GM12873 (cell line): ENCODE measurements at regions not wholly inside any gene's neighbourhood (a gene's known extent, or its start where the extent isn't known, plus 50 kb on each side); places are given as distances from the start of the nearest gene placed in this dataset.

Source experiments
- TF ChIP-seq, protein P1 (sequence below): IDR thresholded peaks from 2 replicates; pipeline ENCODE4 v1.5.1; 2012; ENCODE audit warnings: low read depth, mild to moderate bottlenecking, moderate library complexity, low read length, control low read depth; ENCODE audit not compliant: insufficient read depth; ENCODE audit errors: missing control alignments

DNA sequence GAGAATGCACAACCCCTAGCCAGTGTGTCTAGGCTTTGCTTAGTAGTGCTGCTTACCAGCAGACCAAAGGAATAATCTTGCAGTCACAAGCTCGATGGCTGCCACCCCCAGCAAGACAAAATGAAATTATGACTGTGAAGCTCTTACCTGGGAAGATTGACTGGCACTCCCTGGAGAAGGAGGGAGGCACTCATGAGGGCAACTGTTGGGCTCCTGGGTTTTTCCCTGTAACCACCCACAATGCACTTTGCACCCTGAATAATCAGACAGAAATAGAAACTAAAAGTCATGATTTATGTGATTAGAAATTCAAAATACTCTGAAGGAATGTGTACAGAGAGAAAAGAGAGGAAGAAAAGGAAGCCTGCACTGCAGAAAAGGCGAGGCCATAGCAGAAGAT, 144.3 kb upstream of the DGKB start:
- TF ChIP-seq, protein P1, sequence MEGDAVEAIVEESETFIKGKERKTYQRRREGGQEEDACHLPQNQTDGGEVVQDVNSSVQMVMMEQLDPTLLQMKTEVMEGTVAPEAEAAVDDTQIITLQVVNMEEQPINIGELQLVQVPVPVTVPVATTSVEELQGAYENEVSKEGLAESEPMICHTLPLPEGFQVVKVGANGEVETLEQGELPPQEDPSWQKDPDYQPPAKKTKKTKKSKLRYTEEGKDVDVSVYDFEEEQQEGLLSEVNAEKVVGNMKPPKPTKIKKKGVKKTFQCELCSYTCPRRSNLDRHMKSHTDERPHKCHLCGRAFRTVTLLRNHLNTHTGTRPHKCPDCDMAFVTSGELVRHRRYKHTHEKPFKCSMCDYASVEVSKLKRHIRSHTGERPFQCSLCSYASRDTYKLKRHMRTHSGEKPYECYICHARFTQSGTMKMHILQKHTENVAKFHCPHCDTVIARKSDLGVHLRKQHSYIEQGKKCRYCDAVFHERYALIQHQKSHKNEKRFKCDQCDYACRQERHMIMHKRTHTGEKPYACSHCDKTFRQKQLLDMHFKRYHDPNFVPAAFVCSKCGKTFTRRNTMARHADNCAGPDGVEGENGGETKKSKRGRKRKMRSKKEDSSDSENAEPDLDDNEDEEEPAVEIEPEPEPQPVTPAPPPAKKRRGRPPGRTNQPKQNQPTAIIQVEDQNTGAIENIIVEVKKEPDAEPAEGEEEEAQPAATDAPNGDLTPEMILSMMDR: no peak

DNA sequence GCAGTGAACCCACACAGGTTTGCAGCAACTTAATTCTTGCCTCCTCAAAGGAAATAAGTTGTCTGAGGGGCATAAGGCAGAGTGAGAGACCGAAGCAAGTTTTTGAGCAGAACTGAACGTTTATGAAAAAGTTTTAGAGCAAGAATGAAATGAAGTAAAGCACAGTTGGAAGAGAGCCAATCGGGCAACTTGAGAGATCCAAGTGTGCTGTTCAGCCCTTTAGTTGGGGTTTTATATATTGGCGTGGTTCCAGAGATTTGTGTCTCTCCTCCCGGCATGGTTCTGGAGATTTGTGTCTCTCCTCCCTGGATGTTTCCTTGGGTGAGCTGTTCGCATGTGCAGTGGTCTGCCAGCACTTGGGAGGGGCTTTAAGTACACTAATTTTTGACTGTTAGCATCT, 141.4 kb upstream of the DGKB start:
- TF ChIP-seq, protein P1: no peak

DNA sequence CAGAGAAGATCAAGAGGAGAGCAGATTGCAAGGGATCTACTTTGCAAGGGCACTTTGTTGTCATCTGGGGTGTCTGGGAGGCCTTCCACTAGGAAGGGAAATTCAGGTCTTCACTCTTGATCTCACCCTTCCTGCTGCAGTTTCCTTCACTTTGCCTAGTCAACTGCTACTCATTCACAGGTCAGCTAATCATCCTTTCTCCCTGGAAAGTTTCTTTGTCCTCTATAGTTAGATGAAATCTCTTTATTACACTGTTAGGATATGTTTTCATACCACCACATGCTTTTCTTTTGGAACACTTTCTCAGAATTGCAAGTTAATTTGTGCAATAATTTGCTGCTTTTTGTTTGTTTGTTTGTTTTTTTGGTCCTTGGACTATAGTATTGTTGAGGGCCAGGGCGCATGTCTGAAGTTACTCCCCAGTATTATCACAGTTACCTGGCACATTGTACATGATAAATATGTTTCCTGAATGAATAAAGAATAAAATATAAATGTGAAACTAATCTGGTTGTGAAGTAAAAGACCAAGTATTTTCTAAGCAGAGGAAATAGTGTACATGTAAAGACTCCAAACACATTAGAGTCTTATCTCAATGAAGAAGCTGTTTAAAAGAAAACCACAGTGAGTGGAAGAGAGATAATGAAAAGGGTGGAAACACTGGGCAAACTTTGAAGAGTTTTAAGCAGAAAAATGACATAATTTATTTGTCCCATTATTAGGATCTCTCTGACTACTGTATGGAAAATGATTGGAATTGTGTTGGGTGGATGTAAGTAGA, 139.9 kb upstream of the DGKB start:
- TF ChIP-seq, protein P1: no peak

DNA sequence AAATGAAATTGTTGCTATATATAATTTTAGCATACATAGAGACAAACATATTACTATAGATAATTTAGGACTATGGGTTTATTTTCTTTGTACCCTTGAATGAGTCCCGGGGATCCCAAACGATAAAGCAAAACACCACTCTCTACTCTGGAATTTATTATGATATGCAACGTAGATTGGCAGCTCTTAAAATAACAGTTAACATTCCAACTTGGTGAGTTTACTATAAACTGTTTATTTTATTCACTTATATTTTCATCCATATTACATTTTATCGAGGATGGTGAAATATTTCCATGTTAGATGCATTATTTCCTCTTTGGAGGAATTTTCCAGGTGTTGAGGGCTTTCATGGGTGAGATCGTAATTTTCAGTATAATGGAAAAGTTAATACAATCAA, 138.7 kb upstream of the DGKB start:
- TF ChIP-seq, protein P1: no peak

DNA sequence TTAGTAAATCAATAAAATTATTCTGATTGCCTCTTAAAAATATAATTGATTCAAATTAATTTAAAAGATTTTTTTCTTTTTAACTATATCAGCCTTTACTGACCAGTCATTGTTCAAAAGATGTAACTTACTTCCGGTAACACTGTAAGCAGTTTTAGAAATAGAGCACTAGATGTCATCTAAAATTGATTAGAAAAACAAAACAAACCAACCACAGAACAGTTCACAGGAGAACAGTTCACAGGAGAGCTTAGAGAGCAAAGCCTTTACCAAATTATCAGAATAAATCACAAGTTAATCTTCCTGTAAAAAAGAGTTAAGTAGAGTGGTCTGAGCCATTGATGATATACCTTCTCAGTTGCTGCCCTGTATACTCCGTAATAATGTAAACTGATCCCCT, 133.3 kb upstream of the DGKB start:
- TF ChIP-seq, protein P1: no peak

DNA sequence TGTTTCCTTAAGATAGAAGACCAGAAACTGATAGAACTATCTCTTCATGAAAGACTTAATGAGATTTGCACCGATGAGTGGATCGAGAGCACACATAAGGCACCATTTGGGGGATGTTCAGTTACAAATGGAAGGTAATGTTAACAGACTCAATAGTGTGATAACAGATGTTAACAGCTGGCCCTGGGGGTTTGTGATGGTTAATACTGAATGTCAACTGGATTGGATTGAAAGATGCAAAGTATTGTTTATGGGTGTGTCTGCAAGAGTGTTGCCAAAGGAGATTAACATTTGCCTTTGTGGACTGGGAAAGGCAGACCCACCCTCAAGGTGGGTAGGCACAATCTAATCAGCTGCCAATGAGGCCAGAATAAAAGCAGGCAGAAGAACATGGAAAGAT, 130.5 kb upstream of the DGKB start:
- TF ChIP-seq, protein P1: no peak

DNA sequence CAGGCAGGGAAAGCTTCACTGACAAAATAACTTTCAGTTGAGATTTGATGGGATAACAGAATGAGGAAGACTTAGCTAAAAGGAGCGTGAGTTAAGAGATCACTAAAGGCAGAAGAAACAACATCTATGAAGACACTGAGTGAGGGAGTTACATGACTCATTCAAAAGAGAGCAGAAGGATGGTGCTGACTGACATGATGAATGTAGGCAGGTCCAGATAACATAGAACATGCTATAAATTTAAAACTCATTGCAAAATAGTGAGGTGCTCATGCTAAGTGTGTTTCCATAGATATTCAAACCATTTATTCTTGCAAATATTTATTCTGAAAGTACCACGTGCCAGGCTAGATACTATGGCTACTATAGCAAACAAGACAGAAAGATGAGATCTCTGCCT, 116.4 kb upstream of the DGKB start:
- TF ChIP-seq, protein P1: no peak
